ENCODE measurements at regions not wholly inside any gene's neighbourhood (a gene's known extent, or its start where the extent isn't known, plus 50 kb on each side); places are given as distances from the start of the nearest gene placed in this dataset.

- Histone ChIP-seq H3K27ac (ENCODE audit: low read depth, low read length) (no peak overlapping the region), H3K36me3 (ENCODE audit: control insufficient read depth, insufficient read depth, low read length) (no peaks in the 10 kb centered on the region), H3K4me2 (ENCODE audit: low read length) (no peak overlapping the region), H4K8ac (ENCODE audit: low read depth, low read length) (no peak overlapping the region), H3K18ac (ENCODE audit: low read length) (no peak overlapping the region), H3K79me2 (ENCODE audit: control insufficient read depth, insufficient read depth, low read length) (no peaks in the 10 kb centered on the region), H2BK5ac (ENCODE audit: low read length) (no peak overlapping the region), H3K4me1 (ENCODE audit: control insufficient read depth, low read depth, low read length) (no peaks in the 10 kb centered on the region), H3K56ac (ENCODE audit: low read length) (no peak overlapping the region), H3K4me3 (ENCODE audit: low read length) (no peak overlapping the region), H3K79me1 (ENCODE audit: low read length) (no peaks in the 10 kb centered on the region), H2AK5ac (ENCODE audit: low read length) (no peak overlapping the region), H3K27me3 (ENCODE audit: insufficient read depth, low read length, poor library complexity) (no peaks in the 10 kb centered on the region), H2BK15ac (replicated peaks; ENCODE audit: low read depth) (no peak overlapping the region), H2BK120ac (ENCODE audit: low read depth, low read length) (no peak overlapping the region), H4K5ac (ENCODE audit: low read length) (no peak overlapping the region), H3K23ac (ENCODE audit: low read length) (no peak overlapping the region), H3K4ac (ENCODE audit: low read depth, low read length) (no peak overlapping the region), H3K9ac (ENCODE audit: low read length) (no peak overlapping the region)
- WGBS (ENCODE audit: extremely low coverage, insufficient coverage, low lambda C conversion rate), result 100% methylated on average over 3 of the region's 20 CpGs
- no peak for DNase-seq
These were observed 96.1 kb upstream of the PPP2R2D start for GRCh38 chr10:131804551-131805295.

GRCh38 chr10:131805696-131806095, 95.1 kb upstream of the PPP2R2D start:
- Histone ChIP-seq H3K4me1 (ENCODE audit: control insufficient read depth, low read depth, low read length) (no peaks in the 10 kb centered on the region), H2BK15ac (replicated peaks; ENCODE audit: low read depth) (no peak overlapping the region), H3K4me3 (ENCODE audit: low read length) (no peak overlapping the region), H3K27me3 (ENCODE audit: insufficient read depth, low read length, poor library complexity) (no peaks in the 10 kb centered on the region), H3K27ac (ENCODE audit: low read depth, low read length) (no peak overlapping the region), H3K4me2 (ENCODE audit: low read length) (no peak overlapping the region), H4K5ac (ENCODE audit: low read length) (no peak overlapping the region), H2BK5ac (ENCODE audit: low read length) (no peak overlapping the region), H3K18ac (ENCODE audit: low read length) (no peak overlapping the region), H3K4ac (ENCODE audit: low read depth, low read length) (no peak overlapping the region), H3K56ac (ENCODE audit: low read length) (no peak overlapping the region), H2BK120ac (ENCODE audit: low read depth, low read length) (no peak overlapping the region), H3K36me3 (ENCODE audit: control insufficient read depth, insufficient read depth, low read length) (no peaks in the 10 kb centered on the region), H2AK5ac (ENCODE audit: low read length) (no peak overlapping the region), H3K9ac (ENCODE audit: low read length) (no peak overlapping the region), H4K8ac (ENCODE audit: low read depth, low read length) (no peak overlapping the region), H3K23ac (ENCODE audit: low read length) (no peak overlapping the region), H3K79me2 (ENCODE audit: control insufficient read depth, insufficient read depth, low read length) (no peaks in the 10 kb centered on the region), H3K79me1 (ENCODE audit: low read length) (no peaks in the 10 kb centered on the region)
- no CpG with 5 or more reads among the region's 4 CpGs for WGBS (ENCODE audit: extremely low coverage, insufficient coverage, low lambda C conversion rate)
- no peak for DNase-seq

DNA sequence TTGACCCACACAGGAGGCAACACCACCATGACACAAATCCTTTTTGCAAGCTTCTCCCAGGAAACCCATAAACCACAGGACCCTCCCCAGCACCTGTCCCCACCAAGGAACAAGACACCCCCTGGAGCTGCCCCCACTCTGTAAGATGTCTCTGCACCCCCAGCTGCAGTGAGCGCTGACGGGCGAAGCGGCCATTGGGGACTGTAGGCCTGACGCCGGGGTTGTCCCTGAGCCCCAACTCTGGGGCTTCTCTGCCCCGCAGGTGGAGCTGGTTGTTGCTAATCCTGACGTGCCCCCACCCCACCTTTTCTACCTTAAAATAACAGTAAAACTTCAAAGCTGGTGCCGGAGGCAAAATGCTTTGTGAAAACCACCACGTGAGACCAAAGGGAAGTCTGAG, 94.7 kb upstream of the PPP2R2D start:
- WGBS (ENCODE audit: extremely low coverage, insufficient coverage, low lambda C conversion rate), result no CpG with 5 or more reads among the region's 10 CpGs
- no peak overlapping the region for H2BK15ac ChIP-seq (replicated peaks; ENCODE audit: low read depth)
- no peaks in the 10 kb centered on the region for H3K79me2 ChIP-seq (ENCODE audit: control insufficient read depth, insufficient read depth, low read length)
- no peaks in the 10 kb centered on the region for H3K36me3 ChIP-seq (ENCODE audit: control insufficient read depth, insufficient read depth, low read length)
- no peak overlapping the region for H2BK5ac ChIP-seq (ENCODE audit: low read length)
- no peak overlapping the region for H3K4ac ChIP-seq (ENCODE audit: low read depth, low read length)
- no peak for DNase-seq
- no peak overlapping the region for H2BK120ac ChIP-seq (ENCODE audit: low read depth, low read length)
- H3K4me1 ChIP-seq (ENCODE audit: control insufficient read depth, low read depth, low read length), result no peaks in the 10 kb centered on the region
- no peak overlapping the region for H3K4me3 ChIP-seq (ENCODE audit: low read length)
- H3K79me1 ChIP-seq (ENCODE audit: low read length), result no peaks in the 10 kb centered on the region
- no peak overlapping the region for H3K23ac ChIP-seq (ENCODE audit: low read length)
- H4K8ac ChIP-seq (ENCODE audit: low read depth, low read length), result no peak overlapping the region
- H4K5ac ChIP-seq (ENCODE audit: low read length), result no peak overlapping the region
- H3K18ac ChIP-seq (ENCODE audit: low read length), result no peak overlapping the region
- no peak overlapping the region for H3K27ac ChIP-seq (ENCODE audit: low read depth, low read length)
- no peak overlapping the region for H3K9ac ChIP-seq (ENCODE audit: low read length)
- H2AK5ac ChIP-seq (ENCODE audit: low read length), result no peak overlapping the region
- H3K4me2 ChIP-seq (ENCODE audit: low read length), result no peak overlapping the region
- H3K56ac ChIP-seq (ENCODE audit: low read length), result no peak overlapping the region
- H3K27me3 ChIP-seq (ENCODE audit: insufficient read depth, low read length, poor library complexity), result no peaks in the 10 kb centered on the region

GRCh38 chr10:131806646-131807317, 94.0 kb upstream of the PPP2R2D start:
- no peak overlapping the region for H2AK5ac ChIP-seq (ENCODE audit: low read length)

DNA sequence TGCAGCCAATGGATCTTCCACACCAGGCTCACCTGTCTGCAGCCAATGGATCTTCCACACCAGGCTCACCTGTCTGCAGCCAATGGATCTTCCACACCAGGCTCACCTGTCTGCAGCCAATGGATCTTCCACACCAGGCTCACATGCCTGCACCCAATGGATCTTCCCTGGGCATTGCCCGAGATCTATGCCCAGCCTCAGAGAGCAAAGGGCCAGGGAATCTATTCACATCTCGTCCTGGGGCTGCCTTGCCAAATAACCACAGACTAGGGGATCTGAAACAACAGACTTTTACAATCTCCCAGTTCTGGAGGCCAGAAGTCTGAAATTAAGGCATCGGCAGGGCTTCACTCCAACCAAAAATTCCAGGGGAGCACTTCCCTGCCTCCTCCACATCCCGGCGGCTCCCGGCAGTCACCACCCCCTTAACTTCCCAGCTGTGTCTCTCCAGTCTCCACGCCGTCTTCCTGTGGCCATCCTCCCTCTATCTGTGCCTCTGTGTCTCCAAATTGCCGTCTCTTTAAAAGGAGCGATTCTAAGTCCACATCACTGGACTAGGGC, 92.4 kb upstream of the PPP2R2D start:
- Histone ChIP-seq H4K5ac (ENCODE audit: low read length) (no peak overlapping the region), H3K27me3 (ENCODE audit: insufficient read depth, low read length, poor library complexity) (no peaks in the 10 kb centered on the region), H3K79me2 (ENCODE audit: control insufficient read depth, insufficient read depth, low read length) (no peaks in the 10 kb centered on the region), H2AK5ac (ENCODE audit: low read length) (no peak overlapping the region), H3K4me2 (ENCODE audit: low read length) (no peak overlapping the region), H2BK120ac (ENCODE audit: low read depth, low read length) (no peak overlapping the region), H3K4me1 (ENCODE audit: control insufficient read depth, low read depth, low read length) (no peaks in the 10 kb centered on the region), H3K4ac (ENCODE audit: low read depth, low read length) (no peak overlapping the region), H3K9ac (ENCODE audit: low read length) (no peak overlapping the region), H3K27ac (ENCODE audit: low read depth, low read length) (no peak overlapping the region), H4K8ac (ENCODE audit: low read depth, low read length) (no peak overlapping the region), H3K56ac (ENCODE audit: low read length) (no peak overlapping the region), H3K4me3 (ENCODE audit: low read length) (no peak overlapping the region), H3K36me3 (ENCODE audit: control insufficient read depth, insufficient read depth, low read length) (no peaks in the 10 kb centered on the region), H3K79me1 (ENCODE audit: low read length) (no peaks in the 10 kb centered on the region), H3K23ac (ENCODE audit: low read length) (no peak overlapping the region), H2BK5ac (ENCODE audit: low read length) (no peak overlapping the region), H2BK15ac (replicated peaks; ENCODE audit: low read depth) (no peak overlapping the region), H3K18ac (ENCODE audit: low read length) (no peak overlapping the region)
- WGBS (ENCODE audit: extremely low coverage, insufficient coverage, low lambda C conversion rate), result no CpG with 5 or more reads among the region's 10 CpGs
- DNase-seq, result no peak

More at GRCh38 chr10:131806646-131807317, 94.0 kb upstream of the PPP2R2D start:
- Histone ChIP-seq H4K8ac (ENCODE audit: low read depth, low read length) (no peak overlapping the region), H3K56ac (ENCODE audit: low read length) (no peak overlapping the region), H3K4me1 (ENCODE audit: control insufficient read depth, low read depth, low read length) (no peaks in the 10 kb centered on the region), H3K4me2 (ENCODE audit: low read length) (no peak overlapping the region), H3K23ac (ENCODE audit: low read length) (no peak overlapping the region), H2BK120ac (ENCODE audit: low read depth, low read length) (no peak overlapping the region), H3K36me3 (ENCODE audit: control insufficient read depth, insufficient read depth, low read length) (no peaks in the 10 kb centered on the region), H3K27me3 (ENCODE audit: insufficient read depth, low read length, poor library complexity) (no peaks in the 10 kb centered on the region), H3K4ac (ENCODE audit: low read depth, low read length) (no peak overlapping the region), H3K4me3 (ENCODE audit: low read length) (no peak overlapping the region), H2BK5ac (ENCODE audit: low read length) (no peak overlapping the region), H3K9ac (ENCODE audit: low read length) (no peak overlapping the region), H3K18ac (ENCODE audit: low read length) (no peak overlapping the region), H4K5ac (ENCODE audit: low read length) (no peak overlapping the region), H3K27ac (ENCODE audit: low read depth, low read length) (no peak overlapping the region), H3K79me1 (ENCODE audit: low read length) (no peaks in the 10 kb centered on the region), H3K79me2 (ENCODE audit: control insufficient read depth, insufficient read depth, low read length) (no peaks in the 10 kb centered on the region), H2BK15ac (replicated peaks; ENCODE audit: low read depth) (no peak overlapping the region)
- no CpG with 5 or more reads among the region's 24 CpGs for WGBS (ENCODE audit: extremely low coverage, insufficient coverage, low lambda C conversion rate)
- DNase-seq, result no peak
